WTC11 (cell line): ENCODE measurements at regions not wholly inside any gene's neighbourhood (a gene's known extent, or its start where the extent isn't known, plus 50 kb on each side); places are given as distances from the start of the nearest gene placed in this dataset.

Experiments
- ATAC-seq: fragments of 200-7000 bp; cut with Tn5 transposase; 2 replicates; pipeline ENCODE4 v1.10.0; 2021; ENCODE audit warnings: mild to moderate bottlenecking, moderate library complexity
- CTCF ChIA-PET: fragments of 300-600 bp; sonication (Branson Sonifier 250); formaldehyde crosslinking; loops from one replicate; lab custom pipeline; 2021; ENCODE audit warnings: antibody characterized with exemption; lab: Charles Lee
- POLR2A ChIA-PET: fragments of 350-600 bp; sonication (Branson Sonifier 250); formaldehyde crosslinking; loops from one replicate; lab custom pipeline; 2021; ENCODE audit warnings: antibody characterized with exemption; lab: Charles Lee
- DNase-seq: peaks from one replicate; pipeline ENCODE4 v3.0.0; 2021; ENCODE audit warnings: low spot score
- H3K27ac Mint-ChIP-seq: 2 replicates; pipeline ENCODE4 v1.8.0; 2021; ENCODE audit warnings: mixed read lengths
- H3K27me3 Mint-ChIP-seq: 2 replicates; pipeline ENCODE4 v1.8.0; 2021; ENCODE audit warnings: low read depth, mild to moderate bottlenecking, moderate library complexity, mixed read lengths
- H3K36me3 Mint-ChIP-seq: 2 replicates; pipeline ENCODE4 v1.8.0; 2021; ENCODE audit warnings: mixed read lengths
- H3K4me1 Mint-ChIP-seq: 2 replicates; pipeline ENCODE4 v1.8.0; 2022; ENCODE audit warnings: mixed read lengths
- H3K4me3 Mint-ChIP-seq: 2 replicates; pipeline ENCODE4 v1.8.0; 2021; ENCODE audit warnings: mild to moderate bottlenecking, moderate library complexity, mixed read lengths
- H3K9me3 Mint-ChIP-seq: 2 replicates; pipeline ENCODE4 v1.8.0; 2021; ENCODE audit warnings: mixed read lengths
- AFF4 ChIP-seq: sonication (generic); formaldehyde crosslinking; IDR thresholded peaks from 2 replicates; pipeline ENCODE4 v1.8.1; 2023; ENCODE audit warnings: mild to moderate bottlenecking, missing genetic modification reagents, borderline replicate concordance
- CREB1 ChIP-seq: sonication (generic); formaldehyde crosslinking; IDR thresholded peaks from 2 replicates; pipeline ENCODE4 v1.8.0; 2023; ENCODE audit warnings: mild to moderate bottlenecking, missing genetic modification reagents
- E2F1 ChIP-seq: sonication (generic); formaldehyde crosslinking; IDR thresholded peaks from 2 replicates; pipeline ENCODE4 v1.8.0; 2022; ENCODE audit warnings: mild to moderate bottlenecking, missing genetic modification reagents
- E2F4 ChIP-seq: sonication (generic); formaldehyde crosslinking; IDR thresholded peaks from 2 replicates; pipeline ENCODE4 v1.8.1; 2022; ENCODE audit warnings: low read depth, mild to moderate bottlenecking, moderate library complexity, missing genetic modification reagents, borderline replicate concordance
- FOXP1 ChIP-seq: sonication (generic); formaldehyde crosslinking; IDR thresholded peaks from 2 replicates; pipeline ENCODE4 v1.8.0; 2022; ENCODE audit warnings: missing genetic modification reagents, mild to moderate bottlenecking, moderate library complexity, borderline replicate concordance
- GRHL2 ChIP-seq: fragments of 250-450 bp; sonication (Bioruptor Pico); IDR thresholded peaks from 2 replicates; pipeline ENCODE4 v1.8.0; 2022; ENCODE audit warnings: mild to moderate bottlenecking, moderate library complexity; ENCODE audit not compliant: insufficient replicate concordance, severe bottlenecking
- HMGXB4 ChIP-seq: sonication (generic); formaldehyde crosslinking; IDR thresholded peaks from 2 replicates; pipeline ENCODE4 v1.8.1; 2023; ENCODE audit warnings: mild to moderate bottlenecking, moderate library complexity, missing genetic modification reagents
- JUN ChIP-seq: sonication (generic); formaldehyde crosslinking; IDR thresholded peaks from 2 replicates; pipeline ENCODE4 v1.8.0; 2023; ENCODE audit warnings: mild to moderate bottlenecking, missing genetic modification reagents
- MXD4 ChIP-seq: fragments of 250-450 bp; sonication (Bioruptor Pico); IDR thresholded peaks from 2 replicates; pipeline ENCODE4 v1.8.0; 2021; ENCODE audit warnings: mild to moderate bottlenecking, moderate library complexity, borderline replicate concordance
- NR2C2 ChIP-seq: sonication (generic); formaldehyde crosslinking; IDR thresholded peaks from 2 replicates; pipeline ENCODE4 v1.8.0; 2022; ENCODE audit warnings: mild to moderate bottlenecking, missing genetic modification reagents
- RELA ChIP-seq: sonication (generic); formaldehyde crosslinking; IDR thresholded peaks from 2 replicates; pipeline ENCODE4 v1.8.1; 2022; ENCODE audit warnings: missing genetic modification reagents, mild to moderate bottlenecking, borderline replicate concordance
- RORB ChIP-seq: fragments of 250-450 bp; sonication (Bioruptor Pico); IDR thresholded peaks from 2 replicates; pipeline ENCODE4 v1.9.0; 2021; ENCODE audit warnings: mild to moderate bottlenecking
- TEAD1 ChIP-seq: sonication (generic); formaldehyde crosslinking; IDR thresholded peaks from 2 replicates; pipeline ENCODE4 v1.8.0; 2022; ENCODE audit warnings: mild to moderate bottlenecking, missing genetic modification reagents
- TEAD4 ChIP-seq: sonication (generic); formaldehyde crosslinking; IDR thresholded peaks from 2 replicates; pipeline ENCODE4 v1.8.0; 2022; ENCODE audit warnings: mild to moderate bottlenecking, missing genetic modification reagents
- ZBTB21 ChIP-seq: sonication (generic); formaldehyde crosslinking; IDR thresholded peaks from 2 replicates; pipeline ENCODE4 v1.8.1; 2023; ENCODE audit warnings: mild to moderate bottlenecking, missing genetic modification reagents, borderline replicate concordance
- ZNF317 ChIP-seq: sonication (generic); formaldehyde crosslinking; IDR thresholded peaks from 2 replicates; pipeline ENCODE4 v1.8.1; 2023; ENCODE audit warnings: low read depth, mild to moderate bottlenecking, moderate library complexity, missing genetic modification reagents, borderline replicate concordance
- ZNF425 ChIP-seq: fragments of 250-450 bp; sonication (Bioruptor Pico); conservative IDR thresholded peaks from 2 replicates; pipeline ENCODE4 v1.9.0; 2021; ENCODE audit warnings: mild to moderate bottlenecking
- ZNF512 ChIP-seq: sonication (generic); formaldehyde crosslinking; IDR thresholded peaks from 2 replicates; pipeline ENCODE4 v1.8.1; 2022; ENCODE audit warnings: missing genetic modification reagents, borderline replicate concordance

- POLR2A ChIA-PET, result no interaction called here
These were observed 124.5 kb upstream of the AGA start for GRCh38 chr4:177566691-177567090.

GRCh38 chr4:177568931-177569330 lies 126.7 kb upstream of the AGA start:
- TF ChIP-seq ZNF317 (CRISPR knock-in tag) (no peak), GRHL2 (CRISPR knock-in tag) (no peak), AFF4 (no peak), JUN (CRISPR knock-in tag) (no peak), HMGXB4 (no peak)
- Mint-ChIP-seq H3K4me3 (no peak overlapping the region), H3K36me3 (no peaks in the 10 kb centered on the region), H3K27me3 (no peaks in the 10 kb centered on the region), H3K4me1 (peaks cover 6% of the 10 kb centered on the region), H3K9me3 (peaks cover 3% of the 10 kb centered on the region; the same call in 1 of the 2 replicates), H3K27ac (no peak overlapping the region)
- no peak for ATAC-seq
- no peak for DNase-seq
- POLR2A ChIA-PET, result no interaction called here
- CTCF ChIA-PET, result interaction anchor here (0.6 to 0.7 kb wide), 4 partner anchors 48 to 801 kb away, joined by 3 to 5 read pairs (median 4); no protein-coding TSS in a partner anchor

More at GRCh38 chr4:177566691-177567090, 124.5 kb upstream of the AGA start:
- TF ChIP-seq TEAD4 (CRISPR knock-in tag) (no peak), E2F1 (no peak), TEAD1 (CRISPR knock-in tag) (no peak), MXD4 (no peak), ZBTB21 (CRISPR knock-in tag) (no peak), E2F4 (CRISPR knock-in tag) (no peak), RELA (CRISPR knock-in tag) (no peak), FOXP1 (no peak), RORB (CRISPR knock-in tag) (no peak), ZNF425 (CRISPR knock-in tag) (no peak), NR2C2 (CRISPR knock-in tag) (no peak), ZNF512 (no peak), CREB1 (no peak)
- Mint-ChIP-seq H3K36me3 (no peaks in the 10 kb centered on the region), H3K27me3 (no peaks in the 10 kb centered on the region), H3K27ac (no peak overlapping the region), H3K4me1 (peaks cover 6% of the 10 kb centered on the region), H3K9me3 (no peaks in the 10 kb centered on the region; the same call in 1 of the 2 replicates), H3K4me3 (no peak overlapping the region)
- ATAC-seq (no peak), DNase-seq (no peak)
- CTCF ChIA-PET, result no interaction called here
